AG09309 (cell line): ENCODE measurements at regions not wholly inside any gene's neighbourhood (a gene's known extent, or its start where the extent isn't known, plus 50 kb on each side); places are given as distances from the start of the nearest gene placed in this dataset.

ENCODE experiments used
- DNase-seq: peaks from one replicate; pipeline ENCODE4 v3.0.0-alpha.2; 2010; ENCODE audit warnings: low read depth
- H3K4me3 ChIP-seq: 2 replicates; pipeline ENCODE4 v1.5.1; 2011; ENCODE audit warnings: mild to moderate bottlenecking, low read depth, low read length, moderate library complexity; ENCODE audit not compliant: control insufficient read depth
- CTCF ChIP-seq: IDR thresholded peaks from 2 replicates; pipeline ENCODE4 v1.5.1; 2011; ENCODE audit warnings: mild to moderate bottlenecking, low read depth, low read length, inconsistent platforms; ENCODE audit not compliant: insufficient read depth, control insufficient read depth; ENCODE audit errors: missing control alignments

- DNase-seq = no peak
- H3K4me3 ChIP-seq = no peak overlapping the region
- no peak for TF ChIP-seq CTCF
These were observed 77.4 kb upstream of the TAF1B start for GRCh38 chr2:9765611-9766531.

GRCh38 chr2:9767656-9768281, 75.5 kb upstream of the TAF1B start:
- no peak overlapping the region for H3K4me3 ChIP-seq
- DNase-seq = no peak
- no peak for TF ChIP-seq CTCF

- no peak for TF ChIP-seq CTCF
- DNase-seq = no peak
- H3K4me3 ChIP-seq = no peak overlapping the region
These were observed 74.9 kb upstream of the TAF1B start for GRCh38 chr2:9768388-9768787.

GRCh38 chr2:9769171-9770005, 73.9 kb upstream of the TAF1B start:
- DNase-seq = no peak
- no peak for TF ChIP-seq CTCF
- H3K4me3 ChIP-seq = no peak overlapping the region

GRCh38 chr2:9770006-9770307, 73.3 kb upstream of the TAF1B start:
- TF ChIP-seq CTCF = no peak
- DNase-seq = no peak
- no peak overlapping the region for H3K4me3 ChIP-seq

- TF ChIP-seq CTCF = peak; percentile 66
- no peak overlapping the region for H3K4me3 ChIP-seq
- no peak for DNase-seq
These were observed 72.8 kb upstream of the TAF1B start for GRCh38 chr2:9770308-9771100.
